ENCODE measurements at regions not wholly inside any gene's neighbourhood (a gene's known extent, or its start where the extent isn't known, plus 50 kb on each side); places are given as distances from the start of the nearest gene placed in this dataset.

DNA sequence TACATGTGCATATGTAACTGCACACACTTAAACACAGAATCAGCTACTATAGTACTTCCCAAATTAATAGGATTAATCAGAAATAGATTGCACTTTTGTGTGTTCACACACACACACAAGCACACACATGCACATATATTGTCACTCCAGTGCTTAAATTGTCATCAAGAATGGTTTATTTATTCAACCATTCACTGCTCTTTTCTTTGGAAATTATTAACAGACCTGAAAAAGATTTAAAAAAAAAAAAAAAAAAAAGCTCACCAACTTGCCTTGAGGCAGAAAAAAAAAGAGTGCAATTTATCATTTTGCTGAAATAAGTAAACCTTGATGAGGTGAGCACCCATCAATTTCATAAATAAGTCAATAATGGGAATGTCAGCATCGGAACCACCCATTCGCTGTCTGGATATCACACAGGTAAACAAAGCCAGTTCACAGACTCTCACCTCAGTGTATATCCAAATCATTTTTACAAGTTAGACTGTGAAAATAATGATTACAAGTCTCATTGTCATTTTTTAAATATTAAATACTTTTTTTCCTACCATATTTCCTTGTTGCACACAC is 562.8 kb downstream of the BNC2 start:
- Histone ChIP-seq H3K9ac (ENCODE audit: low read length) (no peak overlapping the region), H3K9me3 (replicated peaks; ENCODE audit: insufficient read depth, low read length) (no peaks in the 10 kb centered on the region)
- TF ChIP-seq EZH2 (optimal IDR thresholded peaks at IDR 0.05; ENCODE audit: low read depth, low read length) = no peak
- no peak for TF ChIP-seq EZH2phosphoT487 (IDR thresholded peaks at IDR 0.05; ENCODE audit: low read length)

DNA sequence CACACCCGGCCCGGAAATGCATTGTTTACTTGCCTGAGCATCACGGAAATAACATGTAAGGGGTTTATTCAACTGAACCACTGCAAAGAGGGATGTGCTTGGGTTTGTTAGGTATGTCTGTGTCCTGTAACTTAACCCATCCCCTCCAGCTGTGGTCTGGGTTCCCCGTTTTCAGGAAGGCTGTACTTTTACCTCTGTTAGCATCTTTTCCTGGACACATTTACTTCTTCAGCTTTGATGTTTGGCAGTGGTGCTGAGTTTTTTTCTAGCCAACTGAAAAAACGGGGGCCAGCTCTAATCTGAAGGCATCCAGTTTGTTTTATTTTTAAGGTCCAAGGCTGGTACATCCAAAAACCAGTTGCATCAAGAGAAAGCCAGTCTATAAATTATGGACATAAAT is 561.8 kb downstream of the BNC2 start:
- DNase-seq = no peak
- Histone ChIP-seq H3K9me2 (replicated peaks; ENCODE audit: insufficient read depth, low read length) (no peaks in the 10 kb centered on the region), H4K20me1 (ENCODE audit: insufficient read depth, low read length) (no peaks in the 10 kb centered on the region), H3K9ac (ENCODE audit: low read length) (no peak overlapping the region), H3K79me2 (ENCODE audit: low read length) (no peaks in the 10 kb centered on the region), H3K4me2 (ENCODE audit: low read depth, low read length) (no peak overlapping the region), H3K9me3 (replicated peaks; ENCODE audit: insufficient read depth, low read length) (no peaks in the 10 kb centered on the region), H3K27ac (ENCODE audit: low read length) (no peak overlapping the region), H3K4me3 (ENCODE audit: low read length) (no peak overlapping the region), H3K4me1 (ENCODE audit: low read length) (no peaks in the 10 kb centered on the region), H2AFZ (ENCODE audit: low read length) (no peak overlapping the region), H3K36me3 (replicated peaks; ENCODE audit: insufficient read depth, low read length) (no peaks in the 10 kb centered on the region), H3F3A (ENCODE audit: insufficient read depth, low read length) (no peaks in the 10 kb centered on the region), H3K27me3 (replicated peaks; ENCODE audit: insufficient read depth, low read length) (no peaks in the 10 kb centered on the region)
- TF ChIP-seq EZH2 (optimal IDR thresholded peaks at IDR 0.05; ENCODE audit: low read depth, low read length) = no peak
- TF ChIP-seq EZH2phosphoT487 (IDR thresholded peaks at IDR 0.05; ENCODE audit: low read length) = no peak
- TF ChIP-seq CTCF (IDR thresholded peaks at IDR 0.05; ENCODE audit: low read length) = no peak

More for the DNA sequence above, 562.8 kb downstream of the BNC2 start:
- Histone ChIP-seq H3K4me1 (ENCODE audit: low read length) (no peaks in the 10 kb centered on the region), H2AFZ (ENCODE audit: low read length) (no peak overlapping the region), H3K79me2 (ENCODE audit: low read length) (no peaks in the 10 kb centered on the region), H4K20me1 (ENCODE audit: insufficient read depth, low read length) (no peaks in the 10 kb centered on the region), H3K9me2 (replicated peaks; ENCODE audit: insufficient read depth, low read length) (no peaks in the 10 kb centered on the region), H3K27ac (ENCODE audit: low read length) (no peak overlapping the region), H3K36me3 (replicated peaks; ENCODE audit: insufficient read depth, low read length) (no peaks in the 10 kb centered on the region), H3F3A (ENCODE audit: insufficient read depth, low read length) (no peaks in the 10 kb centered on the region), H3K4me3 (ENCODE audit: low read length) (no peak overlapping the region), H3K27me3 (replicated peaks; ENCODE audit: insufficient read depth, low read length) (no peaks in the 10 kb centered on the region), H3K4me2 (ENCODE audit: low read depth, low read length) (no peak overlapping the region)
- DNase-seq = no peak

GRCh38 chr9:16309082-16309468 is 561.4 kb downstream of the BNC2 start:
- H2AFZ ChIP-seq (ENCODE audit: low read length) = no peak overlapping the region
- H3K27ac ChIP-seq (ENCODE audit: low read length) = no peak overlapping the region
- H3K9ac ChIP-seq (ENCODE audit: low read length) = no peak overlapping the region
- H4K20me1 ChIP-seq (ENCODE audit: insufficient read depth, low read length) = no peaks in the 10 kb centered on the region
- no peak overlapping the region for H3K4me2 ChIP-seq (ENCODE audit: low read depth, low read length)
- H3K36me3 ChIP-seq (replicated peaks; ENCODE audit: insufficient read depth, low read length) = no peaks in the 10 kb centered on the region
- no peaks in the 10 kb centered on the region for H3F3A ChIP-seq (ENCODE audit: insufficient read depth, low read length)
- no peaks in the 10 kb centered on the region for H3K9me3 ChIP-seq (replicated peaks; ENCODE audit: insufficient read depth, low read length)
- no peaks in the 10 kb centered on the region for H3K79me2 ChIP-seq (ENCODE audit: low read length)
- DNase-seq = no peak
- H3K27me3 ChIP-seq (replicated peaks; ENCODE audit: insufficient read depth, low read length) = no peaks in the 10 kb centered on the region
- no peaks in the 10 kb centered on the region for H3K4me1 ChIP-seq (ENCODE audit: low read length)
- TF ChIP-seq EZH2phosphoT487 (IDR thresholded peaks at IDR 0.05; ENCODE audit: low read length) = no peak
- TF ChIP-seq EZH2 (optimal IDR thresholded peaks at IDR 0.05; ENCODE audit: low read depth, low read length) = no peak
- no peak for TF ChIP-seq CTCF (IDR thresholded peaks at IDR 0.05; ENCODE audit: low read length)
- H3K9me2 ChIP-seq (replicated peaks; ENCODE audit: insufficient read depth, low read length) = no peaks in the 10 kb centered on the region
- no peak overlapping the region for H3K4me3 ChIP-seq (ENCODE audit: low read length)

- H3K27ac ChIP-seq (ENCODE audit: low read length) = no peak overlapping the region
- H3K79me2 ChIP-seq (ENCODE audit: low read length) = no peaks in the 10 kb centered on the region
- H3K9me2 ChIP-seq (replicated peaks; ENCODE audit: insufficient read depth, low read length) = no peaks in the 10 kb centered on the region
- TF ChIP-seq EZH2phosphoT487 (IDR thresholded peaks at IDR 0.05; ENCODE audit: low read length) = no peak
- no peak for TF ChIP-seq EZH2 (optimal IDR thresholded peaks at IDR 0.05; ENCODE audit: low read depth, low read length)
- TF ChIP-seq CTCF (IDR thresholded peaks at IDR 0.05; ENCODE audit: low read length) = no peak
- no peak overlapping the region for H3K9ac ChIP-seq (ENCODE audit: low read length)
- no peaks in the 10 kb centered on the region for H3K4me1 ChIP-seq (ENCODE audit: low read length)
- no peaks in the 10 kb centered on the region for H3K36me3 ChIP-seq (replicated peaks; ENCODE audit: insufficient read depth, low read length)
- H4K20me1 ChIP-seq (ENCODE audit: insufficient read depth, low read length) = no peaks in the 10 kb centered on the region
- no peaks in the 10 kb centered on the region for H3K27me3 ChIP-seq (replicated peaks; ENCODE audit: insufficient read depth, low read length)
- DNase-seq = no peak
- H3K4me2 ChIP-seq (ENCODE audit: low read depth, low read length) = no peak overlapping the region
- no peaks in the 10 kb centered on the region for H3K9me3 ChIP-seq (replicated peaks; ENCODE audit: insufficient read depth, low read length)
- H3K4me3 ChIP-seq (ENCODE audit: low read length) = no peak overlapping the region
- H3F3A ChIP-seq (ENCODE audit: insufficient read depth, low read length) = no peaks in the 10 kb centered on the region
- no peak overlapping the region for H2AFZ ChIP-seq (ENCODE audit: low read length)
Observed at GRCh38 chr9:16309469-16310271, 560.8 kb downstream of the BNC2 start.

Data from MM.1S (cell line).